Urothelium cell line (cell line): ENCODE measurements at regions not wholly inside any gene's neighbourhood (a gene's known extent, or its start where the extent isn't known, plus 50 kb on each side); places are given as distances from the start of the nearest gene placed in this dataset.
"Not testable (repeated sequence)": the region's sequence is repeated elsewhere in the genome, so short reads cannot be mapped to it uniquely, and the experiment has no call there.

Source experiments
- DNase-seq: peaks from one replicate; pipeline ENCODE4 v3.0.0; 2011; ENCODE audit warnings: low spot score, mixed read lengths
- FAIRE-seq: peaks from 2 replicates; lab custom pipeline; 2011; peaks lifted over from hg19 to GRCh38; lab: Jason Lieb, UNC

DNA sequence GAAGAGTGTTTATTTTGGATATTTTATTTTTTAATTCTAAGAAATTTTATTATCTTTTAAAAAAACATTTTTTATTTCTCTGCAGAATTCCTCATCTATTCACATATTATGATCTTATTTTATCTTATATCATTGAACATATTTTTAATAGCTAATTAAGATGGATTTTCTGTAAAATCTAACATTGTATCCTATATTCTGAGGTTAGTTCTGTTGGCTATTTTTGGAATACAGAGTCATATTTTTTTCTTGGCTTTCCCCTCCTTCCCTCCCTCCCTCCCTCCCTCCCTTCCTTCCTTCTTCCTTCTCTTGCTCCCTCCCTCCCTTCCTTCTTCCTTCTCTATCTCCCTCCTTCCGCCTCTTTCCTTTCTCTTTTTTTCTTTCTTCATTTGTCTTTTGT, 2326.6 kb upstream of the RAG2 start:
- no peak for FAIRE-seq
- DNase-seq, result no peak

DNA sequence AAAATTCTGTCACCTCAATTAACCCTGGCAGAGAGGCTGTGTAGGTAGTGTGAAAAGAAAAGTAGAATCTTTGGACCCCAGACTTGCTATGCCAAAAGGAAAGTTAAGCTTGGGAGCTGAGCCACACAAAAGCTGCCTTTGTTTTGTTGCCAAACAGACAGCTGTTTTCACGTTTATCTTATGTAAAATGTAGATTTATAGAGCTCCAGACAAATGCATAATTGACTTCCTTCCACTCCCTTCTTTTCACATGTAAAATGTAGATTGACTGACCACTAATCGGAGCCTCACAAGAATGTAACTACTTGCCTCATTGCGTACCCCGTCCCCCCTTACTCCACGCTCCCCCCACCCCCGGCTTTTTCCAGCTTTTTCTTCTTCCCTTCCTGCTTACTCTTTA, 2302.2 kb upstream of the RAG2 start:
- no peak for DNase-seq
- no peak for FAIRE-seq

DNA sequence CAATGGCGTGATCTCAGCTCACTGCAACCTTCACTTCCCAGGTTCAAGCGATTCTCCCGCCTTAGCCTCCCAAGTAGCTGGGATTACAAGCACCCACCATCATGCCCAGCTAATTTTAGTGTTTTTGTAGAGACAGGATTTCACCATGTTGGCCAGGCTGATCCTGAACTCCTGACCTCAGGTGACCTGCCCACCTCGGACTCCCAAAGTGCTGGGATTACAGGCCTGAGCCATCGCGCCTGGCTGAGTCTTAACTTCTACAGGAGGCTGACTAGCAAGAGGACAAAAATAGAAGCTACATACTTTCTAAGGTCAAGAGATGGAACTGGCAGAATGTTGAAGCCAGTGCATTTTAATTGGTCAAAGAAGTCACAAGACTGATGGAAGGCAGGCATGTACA, 2296.2 kb upstream of the RAG2 start:
- not testable (repeated sequence) for FAIRE-seq, DNase-seq

DNA sequence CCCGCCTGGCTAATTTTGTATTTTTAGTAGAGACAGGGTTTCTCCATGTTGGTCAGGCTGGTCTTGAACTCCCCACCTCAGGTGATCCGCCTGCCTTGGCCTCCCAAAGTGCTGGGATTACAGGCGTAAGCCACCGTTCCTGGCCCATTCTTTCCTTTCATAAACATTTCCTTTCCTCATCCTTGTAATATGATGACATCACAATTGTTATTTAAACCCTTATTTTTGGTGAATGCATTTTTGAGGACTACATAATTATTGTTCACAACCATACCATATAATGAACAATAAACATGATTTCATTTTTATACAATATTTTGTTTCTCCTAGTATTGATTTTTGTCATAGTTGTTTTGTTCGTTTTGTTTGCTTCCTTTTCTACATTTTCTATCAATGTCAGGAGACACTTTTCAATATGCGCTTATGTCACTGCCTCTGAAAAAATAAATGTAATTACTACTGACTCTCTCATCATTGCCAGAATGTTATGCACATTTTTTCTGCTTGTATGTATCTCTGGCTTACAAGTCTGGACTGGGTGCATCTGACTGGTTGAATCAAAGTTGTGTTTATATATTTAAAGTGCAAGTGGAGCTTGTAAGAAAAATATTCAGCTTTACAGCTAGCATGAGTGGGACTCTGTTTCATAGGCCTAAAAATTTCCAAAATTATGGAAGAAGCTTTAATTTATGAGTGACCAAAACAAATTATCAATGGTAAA, 2286.3 kb upstream of the RAG2 start:
- FAIRE-seq (no peak), DNase-seq (no peak)

DNA sequence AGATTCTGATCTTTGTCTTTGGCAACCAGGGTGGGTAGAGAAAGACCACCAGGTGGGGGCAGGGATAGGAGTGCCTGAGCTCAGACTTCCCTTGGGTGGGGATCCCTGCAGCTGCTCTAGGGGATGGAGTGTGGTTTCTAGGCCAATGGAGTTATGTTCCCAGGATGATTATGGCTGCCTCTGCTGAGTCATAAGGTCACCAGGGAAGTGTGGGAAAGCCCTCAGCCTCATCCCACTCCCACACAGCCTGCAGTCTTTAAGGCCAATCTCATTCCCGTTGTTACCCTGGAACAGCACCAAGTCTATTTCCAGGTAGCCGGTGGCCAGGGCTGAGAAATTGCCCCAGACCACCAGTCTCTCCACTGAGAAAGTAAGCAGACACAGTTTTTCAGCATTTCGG, 2269.3 kb upstream of the RAG2 start:
- no peak for FAIRE-seq
- no peak for DNase-seq

DNA sequence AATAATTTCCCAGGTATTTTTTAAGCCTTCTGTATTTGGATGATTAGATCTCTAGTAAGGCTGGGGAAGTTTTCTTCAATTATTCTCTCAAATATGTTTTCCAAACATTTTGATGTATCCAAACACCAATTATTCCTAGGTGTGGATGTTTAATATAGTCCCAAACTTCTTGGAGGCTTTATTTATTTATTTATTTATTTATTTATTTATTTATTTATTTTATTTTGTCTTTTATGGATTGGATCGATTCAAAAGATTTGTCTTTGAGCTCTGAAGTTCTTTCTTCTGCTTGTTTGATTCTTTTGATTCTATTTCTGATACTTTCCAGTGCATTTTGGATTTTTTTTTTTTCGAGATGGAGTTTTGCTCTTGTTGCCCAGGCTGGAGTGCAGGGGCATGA, 2267.9 kb upstream of the RAG2 start:
- FAIRE-seq (no peak), DNase-seq (no peak)

DNA sequence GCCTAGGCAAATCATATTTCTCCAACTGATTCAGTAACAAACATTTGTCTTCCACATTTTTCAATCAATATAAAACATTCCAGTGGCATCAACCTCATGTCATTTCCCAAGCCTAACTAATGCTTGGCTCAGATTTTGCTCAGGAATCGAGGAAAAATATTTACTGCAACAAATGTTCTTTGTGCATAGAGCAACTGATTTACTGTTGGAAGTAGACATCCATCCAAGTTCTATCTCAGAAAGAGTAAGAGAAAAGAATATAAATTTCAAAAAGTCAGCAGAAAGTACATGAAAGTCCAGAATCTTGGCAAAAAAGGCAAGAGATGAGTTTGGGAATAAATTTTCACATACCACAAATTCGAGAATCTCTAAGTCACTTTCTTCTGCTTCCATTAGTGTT, 2245.0 kb upstream of the RAG2 start:
- no peak for FAIRE-seq

DNA sequence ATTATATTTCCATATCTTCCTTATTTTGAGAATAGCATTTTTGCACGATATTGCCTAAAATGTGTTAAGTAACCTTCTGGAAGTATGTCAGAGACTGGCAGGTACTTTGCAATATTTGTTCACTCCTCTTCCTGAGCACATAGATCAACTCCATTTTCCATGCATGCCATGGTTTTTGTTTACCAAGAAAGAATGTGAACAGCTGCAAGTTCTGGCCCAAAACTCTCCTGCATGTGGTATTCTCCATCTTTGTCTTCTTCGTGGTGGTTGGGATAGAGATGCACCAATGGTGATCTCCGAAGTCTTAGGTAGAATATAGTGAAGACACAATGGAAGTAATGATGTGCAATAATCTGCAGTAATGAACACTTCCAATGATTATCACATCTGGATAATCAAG, 2241.0 kb upstream of the RAG2 start:
- no peak for FAIRE-seq
- DNase-seq, result no peak

More for the DNA sequence above, 2245.0 kb upstream of the RAG2 start:
- no peak for DNase-seq

DNA sequence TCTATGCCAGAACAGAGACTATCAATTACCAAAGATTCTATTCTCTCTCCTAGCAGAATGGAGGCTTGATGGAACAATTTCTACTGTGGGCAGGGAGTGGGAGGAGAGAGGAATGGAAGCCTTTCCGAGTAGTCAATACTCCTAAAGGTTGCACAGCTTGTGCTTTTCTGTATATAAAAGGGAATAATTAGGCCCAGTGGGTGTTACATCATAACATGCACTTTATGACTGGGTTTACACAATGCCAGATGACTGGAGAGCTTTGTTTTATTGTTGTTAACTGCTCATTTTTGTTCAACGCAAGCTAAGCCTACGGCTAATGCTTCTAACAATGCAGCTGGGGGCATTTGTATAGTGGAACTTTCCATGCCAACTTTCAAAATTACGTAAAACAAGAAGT, 2237.9 kb upstream of the RAG2 start:
- no peak for DNase-seq
- FAIRE-seq, result no peak

DNA sequence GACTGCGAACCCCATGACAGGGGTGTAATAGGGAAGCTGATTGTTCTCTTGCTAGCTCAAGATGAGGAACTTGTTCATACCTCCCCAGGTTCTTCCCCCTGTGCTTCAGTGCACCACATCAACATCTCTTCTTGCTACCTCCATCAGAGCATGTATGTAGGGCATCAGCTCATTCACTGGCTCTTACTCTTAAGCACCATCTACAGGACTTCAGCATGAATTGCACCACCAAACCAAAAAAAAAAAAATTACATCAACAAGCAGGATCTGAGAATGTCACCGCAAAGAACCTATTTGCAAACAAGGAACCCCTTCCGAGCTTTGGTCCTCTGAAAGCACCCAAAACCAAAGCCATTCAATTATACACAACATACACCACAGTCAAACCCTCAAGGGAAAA, 2226.5 kb upstream of the RAG2 start:
- FAIRE-seq (no peak), DNase-seq (no peak)

DNA sequence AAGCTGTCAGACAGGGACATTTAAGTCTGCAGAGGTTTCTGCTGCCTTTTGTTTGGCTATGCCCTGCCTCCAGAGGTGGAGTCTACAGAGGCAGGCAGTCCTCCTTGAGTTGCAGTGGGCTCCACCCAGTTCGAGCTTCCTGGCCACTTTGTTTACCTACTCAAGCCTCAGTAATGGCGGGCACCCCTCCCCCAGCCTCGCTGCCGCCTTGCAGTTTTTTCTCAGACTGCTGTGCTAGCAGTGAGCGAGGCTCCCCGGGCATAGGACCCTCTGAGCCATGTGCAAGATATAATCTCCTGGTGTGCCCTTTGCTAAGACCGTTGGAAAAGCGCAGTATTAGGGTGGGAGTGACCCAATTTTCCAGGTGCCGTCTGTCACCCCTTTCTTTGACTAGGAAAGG, 2223.8 kb upstream of the RAG2 start:
- not testable (repeated sequence) for FAIRE-seq, DNase-seq

DNA sequence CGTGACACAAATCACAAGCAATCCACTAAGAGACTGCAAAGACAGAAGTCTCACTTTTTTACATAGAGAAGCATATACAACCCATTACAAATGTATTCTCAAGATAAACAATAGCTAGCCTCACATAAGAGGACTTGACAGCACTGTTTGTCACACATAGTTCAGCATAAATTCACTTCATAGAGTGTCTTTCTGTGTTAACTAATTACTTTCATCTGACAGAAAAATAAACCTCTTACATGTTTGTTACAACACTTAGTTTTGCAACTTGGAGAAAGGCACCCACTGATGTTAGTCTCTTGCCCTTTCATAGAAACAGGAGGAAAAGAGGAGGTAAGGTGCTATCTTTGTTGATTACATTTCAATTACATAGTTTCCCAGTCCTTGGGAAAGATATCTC, 2221.9 kb upstream of the RAG2 start:
- no peak for FAIRE-seq

DNA sequence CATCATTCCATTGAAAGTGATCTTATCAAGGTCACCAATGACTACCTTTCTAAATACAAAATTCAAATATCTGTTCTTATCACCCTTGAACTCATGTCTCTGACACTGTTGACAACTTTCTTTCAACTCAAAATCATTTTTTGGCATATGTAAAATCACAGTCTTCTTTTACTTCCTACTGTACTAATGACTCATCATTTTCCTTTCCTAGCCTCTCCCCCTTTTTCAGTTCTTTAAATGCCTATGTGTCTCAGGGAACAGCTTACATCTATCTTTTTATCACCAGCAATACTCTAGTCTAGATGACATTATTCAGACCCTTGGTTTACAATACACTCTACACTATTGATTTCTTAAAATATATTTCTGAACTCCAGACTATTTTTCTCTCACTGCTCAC, 2220.7 kb upstream of the RAG2 start:
- FAIRE-seq (no peak), DNase-seq (no peak)

More for the DNA sequence above, 2221.9 kb upstream of the RAG2 start:
- no peak for DNase-seq

DNA sequence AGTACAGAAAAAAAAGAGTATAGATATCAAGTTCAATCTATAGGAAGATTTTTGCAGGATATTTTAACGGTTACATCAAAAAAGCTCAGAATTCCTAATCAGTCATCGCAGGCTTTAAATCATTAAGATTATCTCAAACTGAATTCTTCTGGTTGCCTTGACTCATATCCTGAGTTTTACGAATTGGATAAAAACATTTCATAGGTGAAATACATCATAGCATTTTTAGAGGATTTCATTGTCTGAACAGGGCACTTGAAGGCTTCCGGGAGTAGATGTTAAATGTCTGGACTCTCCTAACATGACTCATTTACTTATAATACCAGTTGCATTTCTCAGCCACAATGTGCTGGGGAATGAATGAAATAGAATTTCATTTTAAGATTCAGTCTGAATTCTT, 2216.6 kb upstream of the RAG2 start:
- FAIRE-seq (no peak), DNase-seq (peak; percentile 60)

DNA sequence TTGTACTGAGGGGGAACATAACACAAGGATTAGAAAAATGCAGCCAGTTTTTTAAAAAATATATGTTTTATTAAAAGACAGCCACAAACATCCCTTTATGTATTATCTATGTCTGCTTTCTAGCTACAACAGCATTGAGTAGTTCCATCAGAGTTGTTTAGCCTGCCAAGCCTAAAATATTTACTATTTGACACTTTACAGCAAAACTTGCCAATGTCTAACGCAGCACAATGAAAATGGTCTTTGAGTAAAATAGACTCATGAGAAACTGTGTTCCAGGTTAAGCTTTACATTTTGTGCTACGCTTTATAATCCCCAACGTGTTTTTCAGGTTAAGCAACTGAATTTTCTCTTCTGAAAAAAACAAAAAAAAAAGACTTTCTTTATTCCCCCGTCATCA, 2211.5 kb upstream of the RAG2 start:
- DNase-seq (no peak), FAIRE-seq (no peak)

DNA sequence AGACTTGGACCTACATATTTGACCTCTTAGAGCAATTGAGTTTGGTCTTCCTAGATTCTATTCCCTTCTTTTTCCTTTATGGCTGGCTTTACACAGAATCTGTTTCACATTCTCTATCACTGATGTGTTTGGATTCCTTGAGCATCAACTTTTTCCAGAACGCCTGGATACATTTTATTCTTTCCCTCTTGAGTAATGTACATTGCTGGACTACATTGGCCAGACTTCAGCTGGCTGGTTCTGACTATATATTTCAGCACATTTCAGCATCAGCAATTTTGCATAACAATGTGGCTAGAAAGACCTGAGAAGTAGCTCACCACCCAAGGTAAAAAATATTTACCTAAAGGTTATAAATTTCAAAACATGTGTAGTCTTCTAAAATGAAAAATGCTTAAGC, 2198.2 kb upstream of the RAG2 start:
- FAIRE-seq, result no peak
- no peak for DNase-seq

DNA sequence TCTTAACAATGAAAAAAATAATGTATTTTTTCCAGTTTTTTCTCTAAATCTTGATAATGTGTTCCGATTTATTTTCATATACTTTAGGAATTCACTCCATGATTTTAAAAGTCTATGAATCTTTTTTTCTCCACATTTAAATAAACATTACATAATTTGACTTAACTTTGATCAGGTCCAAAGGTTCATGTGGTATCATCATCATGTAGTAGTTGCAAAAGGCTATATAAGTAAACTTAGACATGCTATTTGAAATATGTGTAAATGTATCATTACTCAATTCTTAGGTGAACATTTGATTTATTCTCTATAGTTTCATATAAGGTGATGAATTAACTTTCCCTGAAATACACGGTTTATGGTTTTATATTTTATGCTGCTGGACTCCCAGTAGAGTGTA, 2197.0 kb upstream of the RAG2 start:
- FAIRE-seq (no peak), DNase-seq (no peak)

DNA sequence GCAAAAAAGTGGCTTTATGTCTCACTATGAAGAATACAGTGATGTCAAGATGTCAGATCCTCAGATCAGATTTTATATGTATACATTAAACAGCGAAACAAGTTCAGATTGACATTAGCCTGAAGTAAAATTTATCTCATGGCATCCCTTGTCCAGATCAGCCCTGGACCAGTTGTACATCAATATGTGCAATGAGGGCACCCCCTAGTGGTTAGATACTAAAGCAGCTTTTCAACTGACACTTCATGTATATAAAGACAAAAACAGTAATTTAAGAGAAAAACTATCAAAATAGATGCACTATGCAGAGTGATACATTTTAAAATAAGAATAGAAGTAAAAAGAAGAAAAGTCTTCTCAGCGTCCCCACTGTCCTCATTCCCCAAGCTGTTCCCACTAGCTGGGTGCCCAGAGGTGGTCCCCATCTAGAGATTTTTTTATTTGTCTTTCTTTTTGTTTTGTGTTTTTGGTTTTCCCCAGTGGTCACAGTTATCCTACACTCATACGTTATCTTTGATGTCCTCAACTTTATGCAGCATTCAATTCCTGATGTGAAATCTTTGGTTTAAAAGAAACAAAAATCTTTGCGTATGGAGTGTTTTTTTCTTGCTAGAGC, 2193.4 kb upstream of the RAG2 start:
- FAIRE-seq (no peak), DNase-seq (peak; percentile 45)

DNA sequence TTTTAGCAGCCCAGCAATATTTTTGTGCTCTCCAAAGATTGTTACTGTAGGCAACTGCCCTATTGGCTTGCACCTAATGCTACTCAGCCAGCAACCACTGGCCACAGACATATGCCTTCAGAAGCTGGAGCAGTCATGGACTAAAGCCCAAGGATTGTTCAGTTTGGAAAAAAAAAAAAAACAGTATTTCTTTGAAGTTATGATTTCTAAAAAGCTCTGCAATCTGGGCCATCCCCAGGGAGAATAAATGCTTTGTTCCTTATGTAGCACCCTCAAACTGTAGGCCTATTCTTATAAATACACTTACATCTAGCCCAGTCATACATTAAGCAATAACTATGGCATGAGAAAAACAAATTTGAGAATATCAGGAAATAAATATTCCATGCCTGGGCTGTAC, 2190.5 kb upstream of the RAG2 start:
- FAIRE-seq (no peak), DNase-seq (no peak)

DNA sequence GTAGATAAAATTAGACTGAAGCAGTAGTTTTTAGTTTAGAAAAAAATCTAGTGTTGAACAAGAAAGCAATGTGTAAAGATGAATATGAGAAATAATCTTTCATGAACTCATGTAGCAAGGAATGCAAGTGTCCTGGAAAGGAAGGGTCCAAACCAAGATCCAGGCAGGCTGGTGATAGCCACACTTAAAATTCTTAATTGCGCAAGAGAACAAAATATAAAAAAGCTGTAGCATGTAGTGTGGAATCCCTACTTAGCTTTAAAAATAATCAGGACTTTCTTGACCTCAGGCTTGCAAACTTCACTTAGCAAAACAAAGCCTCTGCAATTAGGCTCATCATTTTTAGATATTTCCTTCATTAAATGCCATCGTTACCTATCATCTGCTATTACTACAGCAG, 2186.1 kb upstream of the RAG2 start:
- FAIRE-seq, result no peak
- no peak for DNase-seq

DNA sequence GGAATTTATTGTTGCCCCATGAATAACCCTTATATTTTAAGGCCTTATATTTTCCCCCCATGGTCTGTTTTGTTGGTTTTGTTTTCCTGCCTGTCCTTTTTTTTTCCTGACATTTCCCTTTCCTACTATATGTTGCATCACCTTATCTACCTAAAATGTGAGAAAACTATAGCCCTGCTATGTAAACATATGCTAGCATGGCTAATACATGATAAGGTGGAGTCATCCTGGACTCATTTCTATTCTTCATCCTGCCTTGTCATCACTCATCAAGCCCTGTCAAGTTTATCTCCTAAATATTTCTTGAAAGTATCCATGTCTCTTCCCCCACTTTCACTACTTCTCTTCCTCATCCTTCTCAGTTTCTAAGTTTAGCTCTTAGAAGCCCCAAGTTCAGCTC, 2168.8 kb upstream of the RAG2 start:
- FAIRE-seq (no peak), DNase-seq (no peak)

DNA sequence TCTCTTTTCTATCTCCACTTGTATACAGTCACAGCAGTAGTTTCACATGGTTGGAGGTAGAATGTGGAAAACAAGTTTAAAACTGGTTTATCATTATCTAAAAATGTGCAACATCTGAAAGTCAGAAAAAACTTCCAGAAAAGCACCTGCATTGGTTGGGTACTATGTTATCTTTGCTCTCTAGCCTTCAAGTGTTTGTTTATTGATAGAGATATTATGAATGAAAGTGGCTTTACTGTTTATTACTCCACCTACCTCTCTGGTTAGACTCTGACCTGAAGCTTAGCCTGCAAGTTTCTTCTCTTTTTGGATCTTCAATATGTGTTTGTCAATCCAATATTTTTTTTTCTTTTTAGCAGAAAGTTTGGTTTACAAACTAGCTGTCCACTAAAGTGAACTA, 2161.4 kb upstream of the RAG2 start:
- FAIRE-seq (no peak), DNase-seq (no peak)

DNA sequence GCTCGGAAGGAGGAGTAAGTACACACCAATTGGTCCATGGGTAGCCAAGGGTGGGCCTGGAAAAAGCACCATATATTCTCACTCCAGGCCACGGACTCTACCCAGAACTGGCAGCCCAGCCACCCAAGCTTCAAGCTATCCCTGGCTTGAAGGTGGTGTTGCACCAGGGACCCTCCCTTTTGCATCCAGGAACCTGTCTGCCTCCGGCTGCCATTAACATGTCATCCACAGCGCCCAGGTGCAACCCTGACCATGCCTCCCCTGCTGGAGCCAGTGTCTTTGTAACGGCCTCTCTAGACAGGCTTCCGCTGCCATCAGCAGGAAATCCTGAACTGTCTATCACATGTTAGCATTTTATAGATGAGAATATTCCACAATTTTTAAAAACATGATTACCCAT, 2158.5 kb upstream of the RAG2 start:
- DNase-seq (no peak), FAIRE-seq (no peak)
